H1 (cell line): ENCODE measurements at regions not wholly inside any gene's neighbourhood (a gene's known extent, or its start where the extent isn't known, plus 50 kb on each side); places are given as distances from the start of the nearest gene placed in this dataset.

Source experiments
- EGR1 ChIP-seq: IDR thresholded peaks from 2 replicates; pipeline ENCODE4 v1.6.1; 2011; ENCODE audit warnings: low read depth, low read length, borderline replicate concordance
- POLR2AphosphoS5 ChIP-seq: IDR thresholded peaks from 2 replicates; pipeline ENCODE4 v1.6.1; 2011; ENCODE audit warnings: low read depth, low read length
- TAF7 ChIP-seq: optimal IDR thresholded peaks from 2 replicates; pipeline ENCODE3; 2011; ENCODE audit warnings: low read depth, mild to moderate bottlenecking, inconsistent platforms, low read length, moderate library complexity, borderline replicate concordance
- TF ChIP-seq, protein P1 (sequence below): fragments of 300-600 bp; sonication (generic); IDR thresholded peaks from 2 replicates; pipeline ENCODE4 v1.7.1; 2012; ENCODE audit warnings: low read length, moderate library complexity, mild to moderate bottlenecking, inconsistent platforms; ENCODE audit not compliant: insufficient replicate concordance

DNA sequence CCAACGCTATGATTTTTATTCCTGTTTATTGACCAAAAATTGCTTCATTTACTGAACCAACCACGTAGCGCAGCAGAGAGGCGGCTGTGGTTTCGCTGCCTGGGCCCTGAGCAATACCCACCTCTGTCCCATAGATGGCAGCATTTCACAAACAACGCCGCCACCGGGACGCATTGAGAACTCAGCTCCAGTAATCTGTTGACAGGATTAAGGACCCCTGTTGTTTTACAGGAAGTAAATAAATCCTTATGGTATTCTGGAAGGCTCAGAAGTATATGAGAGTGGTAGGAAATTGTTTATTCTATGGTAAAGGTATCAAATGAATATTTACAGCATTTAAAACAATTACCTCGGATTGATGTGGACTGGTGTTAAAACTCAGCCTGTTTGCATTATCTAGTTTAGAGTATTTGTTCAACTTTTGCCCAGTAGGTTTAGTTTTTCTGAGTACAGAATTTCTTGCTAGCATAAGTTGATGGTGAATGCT is 547.9 kb upstream of the SLC35B3 start (continued):
- TF ChIP-seq, protein P1, sequence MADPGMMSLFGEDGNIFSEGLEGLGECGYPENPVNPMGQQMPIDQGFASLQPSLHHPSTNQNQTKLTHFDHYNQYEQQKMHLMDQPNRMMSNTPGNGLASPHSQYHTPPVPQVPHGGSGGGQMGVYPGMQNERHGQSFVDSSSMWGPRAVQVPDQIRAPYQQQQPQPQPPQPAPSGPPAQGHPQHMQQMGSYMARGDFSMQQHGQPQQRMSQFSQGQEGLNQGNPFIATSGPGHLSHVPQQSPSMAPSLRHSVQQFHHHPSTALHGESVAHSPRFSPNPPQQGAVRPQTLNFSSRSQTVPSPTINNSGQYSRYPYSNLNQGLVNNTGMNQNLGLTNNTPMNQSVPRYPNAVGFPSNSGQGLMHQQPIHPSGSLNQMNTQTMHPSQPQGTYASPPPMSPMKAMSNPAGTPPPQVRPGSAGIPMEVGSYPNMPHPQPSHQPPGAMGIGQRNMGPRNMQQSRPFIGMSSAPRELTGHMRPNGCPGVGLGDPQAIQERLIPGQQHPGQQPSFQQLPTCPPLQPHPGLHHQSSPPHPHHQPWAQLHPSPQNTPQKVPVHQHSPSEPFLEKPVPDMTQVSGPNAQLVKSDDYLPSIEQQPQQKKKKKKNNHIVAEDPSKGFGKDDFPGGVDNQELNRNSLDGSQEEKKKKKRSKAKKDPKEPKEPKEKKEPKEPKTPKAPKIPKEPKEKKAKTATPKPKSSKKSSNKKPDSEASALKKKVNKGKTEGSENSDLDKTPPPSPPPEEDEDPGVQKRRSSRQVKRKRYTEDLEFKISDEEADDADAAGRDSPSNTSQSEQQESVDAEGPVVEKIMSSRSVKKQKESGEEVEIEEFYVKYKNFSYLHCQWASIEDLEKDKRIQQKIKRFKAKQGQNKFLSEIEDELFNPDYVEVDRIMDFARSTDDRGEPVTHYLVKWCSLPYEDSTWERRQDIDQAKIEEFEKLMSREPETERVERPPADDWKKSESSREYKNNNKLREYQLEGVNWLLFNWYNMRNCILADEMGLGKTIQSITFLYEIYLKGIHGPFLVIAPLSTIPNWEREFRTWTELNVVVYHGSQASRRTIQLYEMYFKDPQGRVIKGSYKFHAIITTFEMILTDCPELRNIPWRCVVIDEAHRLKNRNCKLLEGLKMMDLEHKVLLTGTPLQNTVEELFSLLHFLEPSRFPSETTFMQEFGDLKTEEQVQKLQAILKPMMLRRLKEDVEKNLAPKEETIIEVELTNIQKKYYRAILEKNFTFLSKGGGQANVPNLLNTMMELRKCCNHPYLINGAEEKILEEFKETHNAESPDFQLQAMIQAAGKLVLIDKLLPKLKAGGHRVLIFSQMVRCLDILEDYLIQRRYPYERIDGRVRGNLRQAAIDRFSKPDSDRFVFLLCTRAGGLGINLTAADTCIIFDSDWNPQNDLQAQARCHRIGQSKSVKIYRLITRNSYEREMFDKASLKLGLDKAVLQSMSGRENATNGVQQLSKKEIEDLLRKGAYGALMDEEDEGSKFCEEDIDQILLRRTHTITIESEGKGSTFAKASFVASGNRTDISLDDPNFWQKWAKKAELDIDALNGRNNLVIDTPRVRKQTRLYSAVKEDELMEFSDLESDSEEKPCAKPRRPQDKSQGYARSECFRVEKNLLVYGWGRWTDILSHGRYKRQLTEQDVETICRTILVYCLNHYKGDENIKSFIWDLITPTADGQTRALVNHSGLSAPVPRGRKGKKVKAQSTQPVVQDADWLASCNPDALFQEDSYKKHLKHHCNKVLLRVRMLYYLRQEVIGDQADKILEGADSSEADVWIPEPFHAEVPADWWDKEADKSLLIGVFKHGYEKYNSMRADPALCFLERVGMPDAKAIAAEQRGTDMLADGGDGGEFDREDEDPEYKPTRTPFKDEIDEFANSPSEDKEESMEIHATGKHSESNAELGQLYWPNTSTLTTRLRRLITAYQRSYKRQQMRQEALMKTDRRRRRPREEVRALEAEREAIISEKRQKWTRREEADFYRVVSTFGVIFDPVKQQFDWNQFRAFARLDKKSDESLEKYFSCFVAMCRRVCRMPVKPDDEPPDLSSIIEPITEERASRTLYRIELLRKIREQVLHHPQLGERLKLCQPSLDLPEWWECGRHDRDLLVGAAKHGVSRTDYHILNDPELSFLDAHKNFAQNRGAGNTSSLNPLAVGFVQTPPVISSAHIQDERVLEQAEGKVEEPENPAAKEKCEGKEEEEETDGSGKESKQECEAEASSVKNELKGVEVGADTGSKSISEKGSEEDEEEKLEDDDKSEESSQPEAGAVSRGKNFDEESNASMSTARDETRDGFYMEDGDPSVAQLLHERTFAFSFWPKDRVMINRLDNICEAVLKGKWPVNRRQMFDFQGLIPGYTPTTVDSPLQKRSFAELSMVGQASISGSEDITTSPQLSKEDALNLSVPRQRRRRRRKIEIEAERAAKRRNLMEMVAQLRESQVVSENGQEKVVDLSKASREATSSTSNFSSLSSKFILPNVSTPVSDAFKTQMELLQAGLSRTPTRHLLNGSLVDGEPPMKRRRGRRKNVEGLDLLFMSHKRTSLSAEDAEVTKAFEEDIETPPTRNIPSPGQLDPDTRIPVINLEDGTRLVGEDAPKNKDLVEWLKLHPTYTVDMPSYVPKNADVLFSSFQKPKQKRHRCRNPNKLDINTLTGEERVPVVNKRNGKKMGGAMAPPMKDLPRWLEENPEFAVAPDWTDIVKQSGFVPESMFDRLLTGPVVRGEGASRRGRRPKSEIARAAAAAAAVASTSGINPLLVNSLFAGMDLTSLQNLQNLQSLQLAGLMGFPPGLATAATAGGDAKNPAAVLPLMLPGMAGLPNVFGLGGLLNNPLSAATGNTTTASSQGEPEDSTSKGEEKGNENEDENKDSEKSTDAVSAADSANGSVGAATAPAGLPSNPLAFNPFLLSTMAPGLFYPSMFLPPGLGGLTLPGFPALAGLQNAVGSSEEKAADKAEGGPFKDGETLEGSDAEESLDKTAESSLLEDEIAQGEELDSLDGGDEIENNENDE: peak; percentile 36
- no peak for TF ChIP-seq TAF7
- no peak for TF ChIP-seq POLR2AphosphoS5
- TF ChIP-seq EGR1: no peak
